NCI-H345 treated with DMSO at 0.1 percent for 48 hours (cell line): ENCODE measurements at regions not wholly inside any gene's neighbourhood (a gene's known extent, or its start where the extent isn't known, plus 50 kb on each side); places are given as distances from the start of the nearest gene placed in this dataset.
"Not testable (repeated sequence)": the region's sequence is repeated elsewhere in the genome, so short reads cannot be mapped to it uniquely, and the experiment has no call there.

Source experiments
- DNase-seq: peaks from one replicate; lab custom pipeline; 2025; ENCODE audit not compliant: unreplicated experiment; lab: John Stamatoyannopoulos, UW

DNA sequence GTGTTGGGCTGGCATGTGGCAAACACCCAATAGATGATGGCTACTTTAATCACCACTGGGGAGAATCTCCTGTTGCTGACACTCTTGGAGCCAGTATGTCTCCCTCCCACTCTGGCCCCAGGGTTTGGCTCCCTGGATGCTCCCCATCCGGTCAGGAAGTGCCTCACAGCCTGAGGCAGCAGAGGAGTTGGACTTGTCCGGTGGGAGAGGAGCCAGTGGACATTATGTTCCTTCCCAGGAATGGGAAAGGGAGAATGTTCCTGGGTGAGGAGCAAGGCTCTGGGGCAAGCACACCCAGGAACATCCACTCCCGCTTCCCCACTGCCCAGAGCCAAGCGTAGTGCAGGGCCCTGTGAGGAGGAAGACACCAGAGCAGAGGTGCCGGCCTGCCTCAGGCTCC lies 84.6 kb upstream of the NAV2 start:
- DNase-seq, result no peak

DNA sequence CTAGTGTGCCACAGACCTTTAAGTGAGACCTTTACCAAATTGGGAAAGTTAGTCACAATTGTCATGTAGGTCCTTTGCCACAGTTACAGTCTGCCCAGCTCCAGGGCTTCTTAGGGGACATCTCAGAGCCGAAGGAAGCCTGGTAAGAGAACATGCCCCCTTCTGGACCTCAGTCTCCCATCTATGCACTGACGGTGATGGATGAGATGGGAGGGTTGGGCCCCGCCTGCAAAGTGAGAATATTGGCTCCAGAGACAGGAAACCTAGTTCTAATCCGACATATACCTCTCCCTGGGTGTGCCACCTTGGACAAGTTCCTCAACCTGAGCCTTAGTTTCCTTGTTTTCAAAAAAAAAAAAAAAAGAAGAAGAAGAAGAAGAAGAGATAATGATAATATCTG lies 85.1 kb upstream of the NAV2 start:
- no peak for DNase-seq

DNA sequence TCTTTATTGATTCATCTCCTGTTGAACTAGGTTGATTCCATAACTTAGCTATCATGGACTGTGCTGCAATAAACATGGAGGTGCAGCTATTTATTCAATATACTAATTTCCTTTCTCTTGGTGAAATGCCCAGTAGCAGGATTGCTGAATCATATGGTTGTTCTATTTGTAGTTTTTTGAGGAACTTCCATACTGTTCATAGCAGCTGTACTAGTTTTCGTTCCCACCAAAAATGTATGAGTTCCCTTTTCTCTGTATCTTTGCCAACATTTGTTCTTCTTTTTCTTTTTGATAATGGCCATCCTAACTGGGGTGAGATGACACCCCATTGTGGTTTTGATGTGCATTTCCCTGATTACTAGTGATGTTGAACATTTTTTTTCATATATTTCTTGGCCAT lies 87.2 kb upstream of the NAV2 start:
- no peak for DNase-seq

DNA sequence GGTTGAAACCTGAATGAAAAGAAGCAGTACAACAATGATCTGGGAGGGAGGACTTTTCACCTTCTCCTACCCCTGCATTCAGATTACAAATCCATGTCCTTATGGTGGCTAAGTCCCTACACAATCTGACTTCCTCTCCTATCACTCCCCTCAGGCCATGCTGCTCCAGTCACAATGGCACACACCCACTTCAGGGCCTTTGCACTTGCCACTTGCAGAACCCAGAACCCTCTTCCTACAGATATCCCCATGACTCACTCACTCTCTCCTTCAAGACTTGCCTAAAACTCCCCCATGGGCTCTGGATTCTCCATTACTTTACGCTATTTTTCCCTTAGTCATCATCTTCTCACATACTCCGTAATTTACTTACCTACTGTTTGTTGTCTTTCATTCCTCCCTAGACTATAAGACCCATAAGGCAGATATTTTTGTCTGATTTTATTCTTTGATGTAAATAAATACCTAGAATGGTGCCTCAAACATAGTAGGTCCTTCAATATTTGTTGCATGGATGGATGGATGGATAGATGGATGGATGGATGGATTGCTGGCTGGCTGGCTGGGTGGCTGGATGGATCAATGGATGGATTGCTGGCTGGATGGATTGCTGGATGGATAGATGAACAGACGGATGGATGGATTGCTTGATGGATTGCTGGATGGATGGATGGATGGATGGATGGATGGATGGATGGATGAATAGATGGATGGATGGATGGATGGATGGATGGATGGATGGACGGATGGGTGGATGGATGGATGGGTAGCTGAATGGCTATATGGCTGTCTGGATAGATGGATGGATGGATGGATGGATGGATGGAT lies 94.7 kb upstream of the NAV2 start:
- DNase-seq, result no peak

DNA sequence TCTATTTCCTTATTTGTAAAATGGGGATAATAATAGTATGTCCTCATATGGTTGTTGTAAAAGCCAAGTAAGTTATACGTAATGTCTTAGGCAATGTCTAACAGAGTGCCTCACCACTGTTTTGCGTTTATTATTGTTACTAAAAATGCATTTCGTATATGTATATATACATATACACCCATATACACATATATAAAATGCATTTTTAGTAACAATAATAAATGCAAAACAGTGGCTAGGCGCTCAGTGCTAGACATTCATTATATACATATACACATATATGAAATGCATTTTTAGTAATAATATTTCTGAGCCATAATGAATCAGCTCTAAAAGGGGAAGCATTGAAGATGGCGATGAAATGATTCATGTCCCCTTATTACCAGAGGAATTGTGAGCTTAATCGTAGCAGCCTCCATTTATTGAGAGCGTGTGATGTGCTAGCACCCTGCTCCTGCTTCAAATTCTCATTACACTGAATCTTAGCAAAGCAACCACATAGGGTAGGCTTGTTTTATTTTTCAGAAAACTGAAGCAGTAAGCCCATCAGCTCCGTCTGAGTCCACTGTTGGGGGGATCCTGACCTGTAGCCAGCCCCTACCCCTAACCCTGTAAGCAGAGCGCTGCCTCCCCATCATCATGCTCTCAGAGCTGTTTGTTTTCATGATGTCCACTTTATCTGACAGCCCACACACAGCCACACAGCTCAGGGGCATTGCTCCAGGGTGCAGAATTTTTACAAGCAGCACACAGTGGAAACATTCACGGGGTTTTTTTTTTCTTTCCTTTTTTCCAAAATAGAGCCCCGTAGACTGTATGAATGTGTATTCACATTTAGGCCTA lies 97.1 kb upstream of the NAV2 start:
- DNase-seq, result no peak

DNA sequence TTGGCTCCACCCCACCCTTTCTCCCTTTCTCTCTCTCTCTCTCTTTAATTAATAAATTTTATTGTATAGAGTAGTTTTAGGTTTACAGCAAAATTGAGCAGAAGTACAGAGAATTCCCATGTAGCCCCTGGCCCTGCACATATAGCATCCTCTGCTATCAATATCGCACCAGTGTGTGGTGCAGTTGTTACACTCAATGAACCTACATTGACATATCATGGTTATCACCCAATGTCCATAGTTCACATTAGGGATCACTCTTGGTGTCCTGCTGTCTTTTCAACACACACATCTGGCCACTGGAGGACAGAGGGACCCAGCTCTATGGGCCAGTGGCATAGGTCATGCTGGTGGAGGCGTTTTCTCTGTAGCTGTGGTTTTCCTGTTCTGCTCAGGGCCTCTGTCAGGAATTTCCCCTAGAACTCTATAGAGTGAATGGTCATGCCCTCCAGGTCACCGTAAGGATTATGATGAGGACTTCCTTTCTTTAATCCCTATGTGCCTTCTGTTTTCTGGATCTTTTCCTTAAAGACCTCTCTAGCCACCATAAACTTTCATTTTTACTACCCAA lies 98.2 kb upstream of the NAV2 start:
- DNase-seq, result no peak

DNA sequence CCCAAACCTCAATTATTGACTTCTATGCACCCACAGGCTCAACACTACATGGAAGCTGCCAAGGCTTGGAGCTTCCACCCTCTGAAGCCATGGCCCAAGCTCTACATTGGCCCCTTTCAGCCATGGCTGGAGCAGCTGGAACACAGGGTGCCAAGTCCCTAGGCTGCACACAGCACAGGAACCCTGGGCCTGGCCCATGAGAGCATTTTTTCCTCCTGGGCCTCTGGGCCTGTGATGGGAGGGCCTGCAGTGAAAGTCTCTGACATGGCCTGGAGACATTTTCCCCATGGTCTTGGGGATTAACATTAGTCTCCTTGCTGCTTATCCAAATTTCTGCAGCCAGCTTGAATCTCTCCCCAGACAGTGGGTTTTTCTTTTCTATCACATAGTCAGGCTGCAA lies 100.6 kb upstream of the NAV2 start:
- DNase-seq, result not testable (repeated sequence)

DNA sequence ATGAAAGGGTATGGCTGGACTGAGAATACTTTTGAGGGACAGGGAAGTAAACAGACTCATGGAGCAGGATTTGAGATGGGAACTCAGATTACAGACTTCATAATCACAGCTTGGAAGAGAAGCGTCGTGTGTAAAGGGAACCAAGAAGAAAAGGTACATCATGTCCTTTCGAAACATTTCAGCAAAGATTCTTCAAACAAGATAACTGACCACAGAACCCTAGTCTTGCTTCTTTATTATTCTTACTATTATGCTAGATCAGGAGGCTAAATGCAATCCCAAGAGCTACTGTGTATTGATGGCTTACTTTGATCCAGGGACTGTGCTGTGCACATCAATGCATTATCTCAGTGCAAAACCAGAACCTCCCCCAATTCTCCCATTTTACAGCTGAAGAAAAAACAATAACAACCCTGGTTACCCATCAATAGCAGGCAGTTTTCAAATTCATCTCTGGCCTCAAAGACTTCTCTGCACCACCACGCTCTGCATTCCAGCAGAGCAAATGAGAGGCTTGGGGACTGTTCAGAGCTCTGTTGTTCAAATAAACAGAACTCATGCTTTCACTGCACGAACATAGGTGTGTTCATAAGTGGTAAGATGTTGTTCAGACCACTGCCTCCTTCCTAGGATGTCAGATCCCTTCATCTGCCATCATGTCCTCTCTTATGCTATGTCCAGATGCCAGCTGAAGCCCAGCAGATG lies 104.8 kb upstream of the NAV2 start:
- DNase-seq, result no peak

DNA sequence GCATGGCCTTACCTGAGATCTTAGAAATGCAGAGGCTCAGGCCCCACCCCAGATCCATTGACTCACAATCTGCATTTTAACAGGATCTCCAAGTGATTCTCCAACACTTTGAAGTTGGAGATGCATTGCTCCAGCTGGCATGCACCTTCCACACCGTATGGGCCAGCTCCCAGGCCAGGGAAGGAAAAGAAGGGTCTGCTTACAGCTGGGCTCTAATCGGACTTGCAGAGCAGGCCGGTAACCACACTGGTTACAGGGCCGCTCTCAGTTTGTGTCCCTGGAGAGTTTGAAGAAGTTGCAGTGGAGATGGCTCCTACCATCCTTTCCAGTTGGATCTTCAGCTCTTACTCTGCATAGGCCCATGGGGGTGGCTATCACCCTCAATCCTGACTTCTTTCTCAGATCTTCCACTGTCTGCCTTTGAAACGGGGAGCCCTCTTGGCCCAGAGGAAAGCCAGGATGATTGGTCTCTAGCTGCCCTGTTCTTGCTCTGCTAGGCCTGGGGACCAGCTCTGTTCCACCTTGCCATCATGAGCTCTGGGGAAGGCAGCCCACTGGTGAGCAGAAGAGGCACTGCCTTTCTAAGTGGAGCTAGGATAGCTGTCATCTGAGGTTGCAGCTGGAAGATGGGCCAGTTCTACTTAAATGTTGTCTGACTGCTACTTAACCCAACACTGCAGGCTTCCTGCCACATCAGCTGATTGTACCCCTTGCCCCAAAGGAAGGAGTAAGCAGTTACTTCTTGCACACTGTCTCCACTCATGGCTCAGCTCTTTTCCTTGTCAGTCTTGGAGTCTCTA lies 105.6 kb upstream of the NAV2 start:
- DNase-seq, result no peak

DNA sequence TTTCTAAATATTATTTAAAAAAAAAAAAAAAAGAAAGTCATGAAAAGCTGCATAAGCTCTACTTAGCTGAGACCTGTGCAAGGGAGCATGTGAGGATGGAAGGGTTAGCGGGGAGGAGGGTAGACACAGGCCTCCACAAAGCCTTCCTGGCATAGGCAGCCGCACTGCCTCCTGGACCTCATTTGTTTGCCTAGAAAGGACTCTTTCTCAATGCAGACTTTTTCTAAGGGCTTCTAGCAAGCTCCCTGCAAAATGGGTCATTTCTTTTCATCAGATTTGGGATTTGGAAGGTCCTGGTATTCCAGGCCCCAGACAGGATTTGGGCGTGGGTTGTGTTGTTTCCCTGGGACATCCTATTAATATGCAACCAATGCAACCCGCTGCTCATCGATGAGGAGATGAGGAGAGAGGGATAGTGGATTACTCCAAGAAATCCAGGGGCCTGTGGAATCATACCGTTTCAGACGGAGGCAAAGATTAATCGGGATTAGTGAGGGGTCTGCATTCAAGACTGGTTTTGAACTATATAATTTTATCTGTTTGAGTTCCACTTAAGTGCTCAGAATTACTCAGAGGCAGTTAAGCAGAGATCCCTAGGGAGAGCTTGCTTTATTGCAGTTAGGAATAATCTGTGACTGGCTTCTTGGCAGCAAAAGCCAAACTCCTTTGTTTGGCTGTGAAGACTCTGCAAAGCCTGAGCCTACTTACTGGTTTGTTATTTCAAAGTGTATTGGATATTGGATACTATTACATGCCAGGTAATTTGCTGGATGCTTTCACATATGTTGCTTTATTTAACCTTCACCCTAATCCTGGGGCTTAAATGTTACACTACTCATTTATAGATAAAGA lies 106.9 kb upstream of the NAV2 start:
- DNase-seq, result no peak

DNA sequence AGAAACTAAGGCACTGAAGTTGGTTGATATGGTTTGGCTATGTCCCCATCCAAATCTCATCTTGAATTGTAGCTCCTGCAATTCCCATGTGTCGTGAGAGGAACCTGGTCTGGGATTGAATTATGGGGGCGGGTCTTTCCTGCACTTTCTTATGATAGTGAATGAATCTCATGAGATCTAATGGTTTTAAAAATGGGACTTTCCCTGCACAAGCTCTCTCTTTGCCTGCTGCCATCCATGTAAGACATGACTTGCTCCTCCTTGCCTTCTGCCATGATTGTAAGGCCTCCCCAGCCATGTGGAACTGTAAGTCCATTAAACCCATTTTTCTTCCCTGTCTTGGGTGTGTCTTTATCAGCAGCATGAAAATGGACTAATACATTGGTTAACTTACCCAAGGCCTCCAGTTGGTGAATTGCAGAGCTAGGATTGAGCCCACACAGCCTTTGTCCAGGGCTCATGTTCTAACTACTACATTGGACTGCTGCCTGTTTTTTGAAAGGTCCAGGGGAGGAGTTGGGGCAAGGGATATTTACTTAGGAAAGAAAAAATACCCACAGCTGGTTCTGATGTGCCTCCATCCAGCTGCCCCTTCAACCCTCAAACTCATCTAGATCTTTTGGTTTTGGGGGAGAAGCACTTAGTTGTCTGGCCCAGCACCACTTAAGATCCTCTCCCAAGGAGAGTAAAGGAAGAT lies 107.8 kb upstream of the NAV2 start:
- DNase-seq, result no peak

DNA sequence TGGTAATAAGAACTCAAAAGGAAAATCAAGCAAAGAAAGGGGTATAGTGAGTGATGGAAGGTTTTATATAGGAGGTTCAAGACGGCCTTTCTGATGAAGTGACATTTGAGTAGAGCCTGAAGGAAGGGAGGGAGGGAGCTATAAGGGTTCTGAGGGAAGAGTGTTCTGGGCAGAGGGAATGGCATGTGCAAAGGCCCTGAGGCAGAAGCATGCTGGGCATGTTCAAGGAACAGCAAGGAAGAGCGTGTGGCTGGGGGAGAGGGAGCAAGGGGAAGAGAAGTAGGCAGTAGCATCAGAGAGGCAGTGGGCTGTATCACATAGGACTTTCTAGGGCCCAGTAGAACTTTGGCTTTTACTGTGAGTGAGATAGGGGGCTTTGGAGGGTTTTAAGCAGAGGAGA lies 108.9 kb upstream of the NAV2 start:
- no peak for DNase-seq

DNA sequence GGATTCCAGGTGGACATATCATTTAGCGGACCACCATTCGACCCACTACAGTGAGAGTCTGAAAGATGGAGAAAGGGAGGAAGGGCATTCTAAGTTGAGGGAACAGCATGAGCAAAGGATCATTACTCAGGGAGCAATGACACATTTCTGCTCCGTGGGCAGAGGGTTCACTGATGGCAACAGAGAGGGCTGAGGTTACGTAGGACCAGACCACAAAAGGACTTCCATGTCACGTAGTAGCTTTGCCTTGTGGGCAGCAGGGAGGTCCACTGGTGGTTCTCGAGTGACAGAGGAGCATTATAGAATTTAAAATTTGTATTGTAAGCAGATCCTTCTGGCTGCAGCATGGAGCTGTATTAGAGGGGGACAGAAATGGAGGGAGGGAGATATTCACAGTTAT lies 109.7 kb upstream of the NAV2 start:
- DNase-seq, result no peak

DNA sequence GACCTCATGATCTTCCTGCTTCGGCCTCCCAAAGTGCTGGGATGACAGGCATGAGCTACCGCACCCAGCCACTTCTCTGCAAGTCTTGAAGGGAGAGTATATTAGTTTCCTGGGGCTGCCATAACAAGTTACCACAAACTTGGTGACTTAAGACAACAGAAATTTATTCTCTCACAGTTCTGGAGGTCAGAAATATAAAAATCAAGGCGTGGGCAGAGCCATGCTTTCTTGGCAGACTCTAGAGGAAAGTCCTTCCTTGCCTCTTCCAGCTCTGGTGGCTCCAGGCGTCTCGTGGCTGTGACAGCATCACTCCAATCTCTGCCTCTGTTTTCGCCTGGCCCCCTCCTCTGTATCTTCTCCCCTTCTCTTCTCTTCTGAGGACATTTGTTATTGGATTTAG lies 110.2 kb upstream of the NAV2 start:
- DNase-seq, result no peak

DNA sequence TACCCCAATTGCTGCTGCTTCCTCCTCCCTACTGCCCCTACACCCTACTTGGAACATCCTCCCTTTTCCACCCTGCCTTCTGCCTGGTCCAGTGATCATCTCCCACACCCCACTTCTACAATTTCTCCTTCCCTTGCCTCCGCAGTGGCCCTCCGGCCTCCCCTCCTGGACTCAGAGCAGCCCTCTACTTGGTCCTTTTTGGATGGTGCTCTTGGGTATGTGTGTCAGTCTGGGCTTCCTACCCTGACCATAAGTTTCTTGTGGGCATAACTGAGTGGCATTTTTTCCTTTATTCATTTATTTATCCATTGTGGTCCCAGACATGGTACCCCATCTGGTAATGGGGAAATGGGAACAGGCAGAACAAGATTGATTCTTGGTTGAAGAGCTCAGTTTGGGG lies 111.4 kb upstream of the NAV2 start:
- DNase-seq, result no peak

DNA sequence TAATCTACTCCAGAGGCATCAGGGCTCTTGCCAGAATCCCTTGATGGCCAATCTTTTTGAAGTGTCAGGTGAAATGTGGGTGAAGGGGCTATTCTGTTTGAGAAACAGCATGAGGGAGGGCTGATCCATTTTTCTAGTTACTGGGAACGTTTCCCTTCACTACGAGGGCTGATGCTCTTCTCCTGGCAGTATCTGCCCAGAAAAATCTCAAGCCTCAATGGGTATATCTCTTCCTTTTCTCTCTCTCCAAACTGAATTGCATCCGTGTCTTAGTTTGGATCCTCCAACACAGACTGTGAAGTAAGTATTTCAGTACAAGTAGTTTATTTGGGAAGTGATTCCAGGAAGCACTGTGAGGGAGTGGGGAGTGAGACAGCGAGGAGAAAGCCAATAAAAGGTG lies 113.0 kb upstream of the NAV2 start:
- no peak for DNase-seq

DNA sequence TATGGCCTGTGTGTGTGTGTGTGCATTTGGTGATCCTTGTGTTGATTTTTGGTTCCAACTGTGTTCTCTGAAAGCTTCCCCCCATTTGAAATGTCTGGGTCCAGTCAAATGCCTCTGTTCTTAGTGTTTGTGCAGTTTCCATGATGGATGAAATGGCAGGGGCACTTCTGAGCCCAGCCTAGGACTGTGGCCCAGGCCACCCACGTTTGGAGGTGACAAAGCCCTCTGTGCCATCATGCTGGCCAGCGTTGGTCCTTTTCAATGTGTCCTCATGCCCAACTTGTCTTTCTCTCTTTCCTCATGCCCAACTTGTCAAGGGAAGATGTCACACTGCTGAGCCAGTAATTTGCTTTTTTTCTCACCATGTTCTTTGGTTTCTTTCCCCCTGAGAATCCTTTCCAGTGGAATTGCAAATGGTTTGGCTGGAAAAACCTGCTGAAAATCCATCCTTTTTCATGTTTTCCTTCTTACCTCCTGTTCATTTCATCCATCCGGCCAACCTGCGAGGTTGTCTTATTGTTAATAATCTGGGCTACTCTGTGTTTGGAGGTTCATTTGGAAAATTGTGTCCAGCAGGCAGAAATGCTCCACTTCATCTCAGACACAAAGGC lies 113.7 kb upstream of the NAV2 start:
- no peak for DNase-seq

DNA sequence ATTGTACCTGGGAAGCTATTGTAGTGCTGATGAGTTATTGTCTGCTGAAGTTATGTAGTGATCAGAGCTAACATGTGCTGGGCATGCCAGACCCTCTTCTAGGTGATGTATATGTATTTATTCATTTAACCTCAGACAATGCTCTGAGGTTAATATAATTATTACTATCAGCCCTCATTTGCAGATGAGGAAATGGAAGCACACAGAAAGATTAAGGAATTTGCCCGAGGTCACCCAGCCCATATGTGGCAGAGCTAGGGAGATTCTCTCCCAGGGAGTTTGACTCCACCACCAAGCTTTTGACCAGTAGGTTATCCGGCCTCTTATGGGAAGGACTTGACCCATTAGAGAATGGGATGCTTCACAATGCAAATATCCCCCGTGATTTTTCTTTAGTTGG lies 114.2 kb upstream of the NAV2 start:
- no peak for DNase-seq

DNA sequence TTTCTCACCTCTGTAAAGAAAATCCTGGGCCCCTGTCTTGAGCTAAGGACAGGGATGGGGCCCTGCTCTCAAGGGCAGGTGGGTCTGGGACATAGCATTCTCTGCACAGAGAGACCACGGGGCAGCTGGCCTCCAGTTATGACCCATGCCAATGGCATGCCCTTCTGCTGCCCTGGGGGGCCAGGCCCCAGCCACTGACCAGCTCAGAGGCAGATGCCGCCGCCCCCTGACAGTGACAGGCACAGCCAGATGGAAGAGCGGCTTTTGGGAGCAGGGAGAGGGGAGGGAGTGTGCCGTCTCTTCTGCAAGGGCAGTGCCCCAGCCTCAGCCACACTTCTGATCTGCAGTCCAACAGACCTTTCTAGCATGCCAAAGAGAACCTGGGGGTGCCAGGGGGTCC lies 114.8 kb upstream of the NAV2 start:
- DNase-seq, result no peak
